HepG2 (cell line): ENCODE measurements at regions not wholly inside any gene's neighbourhood (a gene's known extent, or its start where the extent isn't known, plus 50 kb on each side); places are given as distances from the start of the nearest gene placed in this dataset.

Experiments used
- ATAC-seq: fragments of 200-7000 bp; cut with Tn5 transposase; 3 replicates; pipeline ENCODE4 v1.9.1; 2020; ENCODE audit warnings: mild to moderate bottlenecking, moderate library complexity
- BruUV-seq: library from RNA; stranded (reverse); fragments of 400-500 nt; replicated peaks from 2 replicates; lab custom pipeline; 2021; lab: Mats Ljungman, UMichigan
- CTCF ChIA-PET: fragments of 300-600 bp; formaldehyde crosslinking; extraction: SDS; loops from one replicate; lab custom pipeline; 2021; ENCODE audit warnings: low total read pairs, inconsistent platforms, low intra/inter-chr PET ratio; lab: Yijun Ruan, JAX
- POLR2A ChIA-PET: fragments of 350-600 bp; sonication (Branson Sonifier 250); formaldehyde crosslinking; loops from one replicate; lab custom pipeline; 2020; ENCODE audit warnings: antibody characterized with exemption, inconsistent platforms; lab: Yijun Ruan, JAX
- DNase-seq: peaks from one replicate; pipeline ENCODE4 v3.0.0-alpha.2; 2015; ENCODE audit warnings: low spot score
- FAIRE-seq: peaks from 3 replicates; lab custom pipeline; 2011; peaks lifted over from hg19 to GRCh38; lab: Jason Lieb, UNC
- H2AFZ ChIP-seq: one replicate; pipeline ENCODE4 v1.6.1; 2011; ENCODE audit warnings: low read length, inconsistent platforms
- H3K27ac ChIP-seq: fragments of 300-600 bp; 3 replicates; pipeline ENCODE4 v1.8.0; 2011; ENCODE audit warnings: mixed run types, mild to moderate bottlenecking, mixed read lengths, low read length, inconsistent platforms; ENCODE audit not compliant: insufficient read depth; ENCODE audit errors: extremely low read length
- H3K27me3 ChIP-seq, 2 experiments: fragments of 200-600 bp in 1 of 2; 2 replicates in 1 of 2; 3 replicates in 1 of 2; pipeline versions ENCODE4 v1.6.0 to v1.8.0; 2011; ENCODE audit warnings: low read length in 2 of 2, mild to moderate bottlenecking in 2 of 2, moderate library complexity in 2 of 2, inconsistent platforms in 1 of 2; ENCODE audit not compliant: insufficient read depth in 2 of 2, control insufficient read depth in 1 of 2
- H3K36me3 ChIP-seq, 2 experiments: fragments of 200-600 bp in 1 of 2; replicated peaks in 1 of 2; 2 replicates in 1 of 2; 3 replicates in 1 of 2; pipeline versions ENCODE4 v1.5.1 to v1.8.0; 2011; ENCODE audit warnings: low read length in 2 of 2, inconsistent platforms in 1 of 2; ENCODE audit not compliant: insufficient read depth in 2 of 2, control insufficient read depth in 1 of 2
- H3K4me1 ChIP-seq: 2 replicates; pipeline ENCODE4 v1.5.1; 2012; ENCODE audit warnings: low read length, inconsistent platforms; ENCODE audit not compliant: insufficient read depth
- H3K4me2 ChIP-seq: 2 replicates; pipeline ENCODE4 v1.6.0; 2011; ENCODE audit warnings: low read depth, low read length, inconsistent platforms
- H3K4me3 ChIP-seq, 3 experiments: fragments of 200-600 bp in 1 of 3; sonication (generic), shearing (Covaris generic) in 1 of 3; replicated peaks in 1 of 3; 2 replicates each; pipeline ENCODE4 v1.5.1; 2011 to 2016; ENCODE audit warnings: low read length in 3 of 3, inconsistent platforms in 2 of 3, low read depth in 2 of 3, mild to moderate bottlenecking in 2 of 3, control low read depth in 1 of 3, mixed read lengths in 1 of 3; ENCODE audit not compliant: insufficient read depth in 1 of 3
- H3K79me2 ChIP-seq: one replicate; pipeline ENCODE4 v1.6.1; 2011; ENCODE audit warnings: low read length, inconsistent platforms; ENCODE audit not compliant: insufficient read depth
- H3K9ac ChIP-seq: 2 replicates; pipeline ENCODE4 v1.6.0; 2011; ENCODE audit warnings: mild to moderate bottlenecking, low read depth, low read length, inconsistent platforms; ENCODE audit not compliant: insufficient read depth
- H3K9me3 ChIP-seq: 2 replicates; pipeline ENCODE4 v1.5.1; 2012; ENCODE audit warnings: mild to moderate bottlenecking, low read length
- H4K20me1 ChIP-seq: 2 replicates; pipeline ENCODE4 v1.6.0; 2011; ENCODE audit warnings: inconsistent platforms, mild to moderate bottlenecking, low read length, moderate library complexity; ENCODE audit not compliant: insufficient read depth
- BRCA1 ChIP-seq: sonication (generic); formaldehyde crosslinking; IDR thresholded peaks from 2 replicates; pipeline ENCODE4 v1.4.0; 2020; ENCODE audit warnings: missing genetic modification reagents
- FOSL2 ChIP-seq: sonication (generic); formaldehyde crosslinking; IDR thresholded peaks from 2 replicates; pipeline ENCODE4 v1.4.0; 2020; ENCODE audit warnings: missing genetic modification reagents
- GZF1 ChIP-seq: sonication (generic); formaldehyde crosslinking; IDR thresholded peaks from 2 replicates; pipeline ENCODE4 v1.5.1; 2020; ENCODE audit warnings: mild to moderate bottlenecking, missing genetic modification reagents
- HDAC1 ChIP-seq: sonication (generic); formaldehyde crosslinking; IDR thresholded peaks from 2 replicates; pipeline ENCODE4 v1.5.1; 2020; ENCODE audit warnings: mild to moderate bottlenecking, missing genetic modification reagents
- HMG20B ChIP-seq: conservative IDR thresholded peaks from 2 replicates; pipeline ENCODE4 v1.6.1; 2016; ENCODE audit warnings: missing genetic modification reagents, missing compliant biosample characterization
- ISX ChIP-seq: sonication (generic); formaldehyde crosslinking; conservative IDR thresholded peaks from 2 replicates; pipeline ENCODE4 v1.5.0; 2020; ENCODE audit warnings: missing genetic modification reagents
- ZBTB42 ChIP-seq: sonication (generic); formaldehyde crosslinking; IDR thresholded peaks from 2 replicates; pipeline ENCODE4 v1.5.0; 2020; ENCODE audit warnings: mild to moderate bottlenecking, missing genetic modification reagents
- ZNF143 ChIP-seq: sonication (generic); formaldehyde crosslinking; IDR thresholded peaks from 2 replicates; pipeline ENCODE4 v1.4.0; 2020; ENCODE audit warnings: missing genetic modification reagents
- ZNF230 ChIP-seq: sonication (generic); formaldehyde crosslinking; IDR thresholded peaks from 2 replicates; pipeline ENCODE4 v1.4.0; 2020; ENCODE audit warnings: mild to moderate bottlenecking, missing genetic modification reagents
- ZNF460 ChIP-seq: sonication (generic); formaldehyde crosslinking; IDR thresholded peaks from 2 replicates; pipeline ENCODE4 v1.5.1; 2020; ENCODE audit warnings: missing genetic modification reagents, mild to moderate bottlenecking, borderline replicate concordance
- ZNF567 ChIP-seq: sonication (generic); formaldehyde crosslinking; IDR thresholded peaks from 2 replicates; pipeline ENCODE4 v1.8.1; 2023; ENCODE audit warnings: mild to moderate bottlenecking, missing genetic modification reagents, borderline replicate concordance
- ZNF644 ChIP-seq: IDR thresholded peaks from 2 replicates; pipeline ENCODE4 v1.6.1; 2016; ENCODE audit warnings: low read depth
- ZNF709 ChIP-seq: sonication (generic); formaldehyde crosslinking; IDR thresholded peaks from 2 replicates; pipeline ENCODE4 v1.5.0; 2020; ENCODE audit warnings: mild to moderate bottlenecking, missing genetic modification reagents
- ZNF839 ChIP-seq: sonication (generic); formaldehyde crosslinking; IDR thresholded peaks from 2 replicates; pipeline ENCODE4 v1.4.0; 2020; ENCODE audit warnings: missing genetic modification reagents, mild to moderate bottlenecking, borderline replicate concordance
- WGBS: methylation state at CpG from one replicate; pipeline ENCODE4 v1.1.6; 2017; ENCODE audit warnings: low lambda C conversion rate; 5-methylcytosine and 5-hydroxymethylcytosine counted together
- in situ Hi-C: cut with HindIII; loops from 2 replicates; pipeline ENCODE4 v1.10.0; 2017; ENCODE audit warnings: low pct_unique_long_range_greater_than_20kb; ENCODE audit not compliant: extremely low pct_ligation_motif_present
- intact Hi-C: fragments of 100-400 bp; cut with micrococcal nuclease; formaldehyde crosslinking; loops from one replicate; pipeline ENCODE4 v1.10.0; 2022; ENCODE audit not compliant: unreplicated experiment
- TF ChIP-seq, protein P1 (sequence below): sonication (generic); formaldehyde crosslinking; conservative IDR thresholded peaks from 2 replicates; pipeline ENCODE4 v1.4.0; 2020; ENCODE audit warnings: missing genetic modification reagents

- DNase-seq (no peak), FAIRE-seq (no peak)
- no TSS peak for BruUV-seq
Observed at GRCh38 chr4:156137679-156138473, 184.2 kb upstream of the CTSO start.

GRCh38 chr4:156132196-156132595 lies 178.5 kb upstream of the CTSO start:
- FAIRE-seq, result no peak
- WGBS, result 0% methylated on average over 2 of the region's 2 CpGs
- CTCF ChIA-PET, result no interaction called here
- Histone ChIP-seq H3K36me3 (no peaks in the 10 kb centered on the region), H4K20me1 (no peaks in the 10 kb centered on the region), H2AFZ (no peak overlapping the region), H3K4me2 (no peak overlapping the region), H3K9me3 (no peaks in the 10 kb centered on the region), H3K9ac (no peak overlapping the region), H3K4me3 (no peak overlapping the region), H3K27me3 (no peaks in the 10 kb centered on the region), H3K79me2 (no peaks in the 10 kb centered on the region), H3K27ac (no peak overlapping the region), H3K4me1 (no peaks in the 10 kb centered on the region)
- TF ChIP-seq ZNF839 (CRISPR knock-in tag), result no peak
- in situ Hi-C loops (no loop called here), intact Hi-C loops (no loop called here)
- BruUV-seq, result no TSS peak
- POLR2A ChIA-PET, result no interaction called here
- no peak for ATAC-seq
- no peak for DNase-seq

More at GRCh38 chr4:156137679-156138473, 184.2 kb upstream of the CTSO start:
- CTCF ChIA-PET, result no interaction called here
- no peaks in the 10 kb centered on the region for H3K36me3 ChIP-seq
- 9% methylated on average over 9 of the region's 9 CpGs for WGBS
- TF ChIP-seq BRCA1 (CRISPR knock-in tag) (no peak), HMG20B (CRISPR knock-in tag) (no peak), ZNF143 (CRISPR knock-in tag) (no peak), ZNF644 (CRISPR knock-in tag) (no peak), ZNF709 (CRISPR knock-in tag) (no peak), ZNF460 (CRISPR knock-in tag) (no peak), ZNF567 (CRISPR knock-in tag) (no peak), ZBTB42 (CRISPR knock-in tag) (no peak), FOSL2 (CRISPR knock-in tag) (no peak), GZF1 (CRISPR knock-in tag) (no peak), ISX (CRISPR knock-in tag) (no peak), HDAC1 (CRISPR knock-in tag) (no peak), ZNF230 (CRISPR knock-in tag) (no peak)
- TF ChIP-seq, protein P1, sequence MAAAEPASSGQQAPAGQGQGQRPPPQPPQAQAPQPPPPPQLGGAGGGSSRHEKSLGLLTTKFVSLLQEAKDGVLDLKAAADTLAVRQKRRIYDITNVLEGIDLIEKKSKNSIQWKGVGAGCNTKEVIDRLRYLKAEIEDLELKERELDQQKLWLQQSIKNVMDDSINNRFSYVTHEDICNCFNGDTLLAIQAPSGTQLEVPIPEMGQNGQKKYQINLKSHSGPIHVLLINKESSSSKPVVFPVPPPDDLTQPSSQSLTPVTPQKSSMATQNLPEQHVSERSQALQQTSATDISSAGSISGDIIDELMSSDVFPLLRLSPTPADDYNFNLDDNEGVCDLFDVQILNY (CRISPR knock-in tag), result no peak
- TF ChIP-seq, all 625 proteins: peak for 0
- no peak overlapping the region for H3K9ac ChIP-seq
- ATAC-seq, result no peak
- POLR2A ChIA-PET, result no interaction called here
- no peaks in the 10 kb centered on the region for H3K79me2 ChIP-seq
- in situ Hi-C loops, result no loop called here
- H3K4me1 ChIP-seq, result no peaks in the 10 kb centered on the region
- no peak overlapping the region for H3K27ac ChIP-seq
- H3K4me3 ChIP-seq, result no peak overlapping the region
- H4K20me1 ChIP-seq, result no peaks in the 10 kb centered on the region
- H2AFZ ChIP-seq, result no peak overlapping the region
- no peaks in the 10 kb centered on the region for H3K9me3 ChIP-seq
- intact Hi-C loops, result no loop called here
- no peak overlapping the region for H3K4me2 ChIP-seq
- H3K27me3 ChIP-seq, result no peaks in the 10 kb centered on the region
